Stimulated activated CD4-positive, alpha-beta T cell treated with anti-CD3 and anti-CD28 coated beads, Interleukin-15, amount 100 ng/mL, for 48 hours (primary cell): ENCODE measurements at regions not wholly inside any gene's neighbourhood (a gene's known extent, or its start where the extent isn't known, plus 50 kb on each side); places are given as distances from the start of the nearest gene placed in this dataset.

Experiments
- DNase-seq, 2 donors: peaks; one replicate each; pipeline ENCODE4 v3.0.0-alpha.2; 2020; ENCODE audit warnings: low read depth in 2 of 2

GRCh38 chr5:77844623-77845323 lies 68.6 kb upstream of the TBCA start:
- no peak for DNase-seq

- no peak for DNase-seq
These were observed 68.2 kb upstream of the TBCA start for GRCh38 chr5:77844373-77844622.

GRCh38 chr5:77843570-77844372 lies 67.6 kb upstream of the TBCA start:
- no peak for DNase-seq

- no peak for DNase-seq
These were observed 66.1 kb upstream of the TBCA start for GRCh38 chr5:77842243-77842642.

- DNase-seq: no peak
These were observed 65.5 kb upstream of the TBCA start for GRCh38 chr5:77841616-77842015.

GRCh38 chr5:77840930-77841329 lies 64.8 kb upstream of the TBCA start:
- no peak for DNase-seq

- no peak for DNase-seq
These were observed 63.6 kb upstream of the TBCA start for GRCh38 chr5:77839691-77840090.

GRCh38 chr5:77832938-77833337 lies 56.8 kb upstream of the TBCA start:
- no peak for DNase-seq

GRCh38 chr5:77832166-77832770 lies 56.1 kb upstream of the TBCA start:
- no peak for DNase-seq

- DNase-seq: no peak
These were observed 52.3 kb upstream of the TBCA start for GRCh38 chr5:77828445-77828844.
